Hematopoietic multipotent progenitor cell (in vitro differentiated cells): ENCODE measurements at regions not wholly inside any gene's neighbourhood (a gene's known extent, or its start where the extent isn't known, plus 50 kb on each side); places are given as distances from the start of the nearest gene placed in this dataset.

Source experiments
- DNase-seq, 3 donors: peaks; one replicate each; pipeline ENCODE4 v3.0.0-alpha.2; 2011 to 2015; ENCODE audit warnings: low read depth in 2 of 3, low spot score in 2 of 3

DNA sequence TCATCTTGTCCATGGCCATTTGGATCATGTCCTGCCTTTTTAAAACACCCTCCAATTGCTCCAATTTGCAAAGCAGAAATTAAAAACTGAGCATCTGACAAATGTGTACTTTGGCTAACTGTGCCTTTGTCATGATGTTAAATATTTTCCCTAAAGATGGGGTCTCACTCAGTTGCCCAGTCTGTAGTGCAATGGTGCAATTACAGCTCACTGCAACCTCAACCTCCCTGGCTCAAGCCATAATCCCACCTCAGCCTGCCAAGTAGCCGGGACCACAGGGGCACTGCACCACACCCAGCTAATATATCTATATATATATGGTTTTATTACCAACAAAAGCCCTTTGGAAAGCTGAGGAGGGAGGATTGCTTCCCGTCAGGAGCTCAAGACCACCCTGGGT, 782.7 kb downstream of the UQCRFS1 start:
- no peak for DNase-seq

DNA sequence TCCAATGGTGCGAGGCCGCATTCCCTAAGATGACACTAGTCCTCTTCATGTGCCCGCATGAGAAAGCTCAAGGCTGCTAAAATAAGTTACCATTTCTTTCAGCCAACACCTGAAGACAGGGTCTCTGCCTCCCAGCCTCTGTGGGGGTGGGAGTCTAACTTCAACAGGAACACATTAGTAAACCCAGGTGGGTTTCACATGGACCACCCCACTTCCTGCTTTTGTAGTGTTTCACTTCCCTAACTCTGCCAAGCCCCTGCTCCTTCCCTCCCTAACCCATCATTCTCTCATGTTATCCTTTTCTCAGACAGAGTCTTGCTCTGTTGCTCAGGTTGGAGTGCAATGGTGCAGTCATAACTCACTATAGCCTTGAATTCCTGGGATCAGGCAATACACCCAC, 783.6 kb downstream of the UQCRFS1 start:
- no peak for DNase-seq

DNA sequence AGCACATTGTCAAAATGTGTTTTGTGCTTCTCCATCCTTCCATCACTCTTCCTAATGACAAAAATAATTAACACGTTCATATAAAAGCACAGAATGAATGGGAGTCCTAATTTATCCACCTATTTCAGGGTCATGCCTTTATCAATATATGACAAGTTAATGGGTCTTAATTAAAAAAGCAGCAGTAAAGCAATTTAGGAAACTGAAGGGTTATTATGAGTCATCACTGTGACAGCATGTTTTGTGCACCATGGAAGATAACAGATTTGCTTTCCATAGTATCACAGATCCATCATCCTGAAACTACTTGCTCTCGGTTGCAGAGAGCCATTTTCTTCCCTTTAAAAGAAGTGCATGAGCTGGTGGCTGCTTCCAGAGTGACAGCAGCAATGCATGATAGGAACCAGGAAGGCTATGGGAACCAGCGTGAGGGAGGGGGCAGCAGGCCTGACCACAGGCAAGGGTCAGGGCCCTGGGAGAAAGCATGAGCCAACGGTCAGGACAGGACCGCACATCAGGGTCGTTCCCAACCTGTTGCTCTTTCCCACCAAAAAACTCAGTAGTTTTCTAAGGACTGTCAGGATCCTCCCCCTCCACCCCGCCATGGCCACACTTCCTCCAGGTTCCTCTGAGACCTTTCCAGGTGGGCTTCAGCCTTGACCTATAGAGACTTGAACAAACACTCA, 784.1 kb downstream of the UQCRFS1 start:
- no peak for DNase-seq

DNA sequence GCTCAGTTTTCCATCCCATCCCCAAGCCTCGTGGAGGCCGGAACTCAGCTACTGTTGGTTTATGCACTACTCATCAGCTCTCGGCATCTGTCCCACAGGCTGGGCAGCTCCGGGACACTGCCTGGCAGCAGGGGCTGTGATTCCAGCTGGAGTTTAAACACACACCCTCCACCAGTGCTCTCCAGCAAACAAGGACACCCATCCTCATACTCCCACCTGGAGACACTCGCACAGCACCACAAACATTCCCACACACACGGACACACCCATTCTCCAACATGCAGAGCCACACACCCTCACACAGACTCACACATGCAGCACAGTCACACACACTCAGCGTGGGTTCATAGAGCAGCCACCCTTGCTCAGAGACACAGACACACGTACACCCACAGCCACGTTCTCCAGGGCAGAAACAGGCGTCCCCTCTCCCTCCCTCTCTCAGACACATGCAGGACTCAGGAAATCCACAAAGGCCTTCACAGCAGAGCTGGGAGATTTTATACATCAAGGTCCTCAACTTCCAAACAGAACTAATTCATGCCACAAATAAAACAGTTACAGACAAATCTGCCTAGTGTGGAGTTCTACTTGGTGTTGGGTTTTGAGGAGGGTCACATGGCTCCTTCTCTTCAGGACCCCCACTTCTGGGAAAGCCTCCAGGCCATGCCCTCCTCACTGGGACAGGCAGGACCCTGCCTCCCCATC, 785.4 kb downstream of the UQCRFS1 start:
- DNase-seq: no peak

DNA sequence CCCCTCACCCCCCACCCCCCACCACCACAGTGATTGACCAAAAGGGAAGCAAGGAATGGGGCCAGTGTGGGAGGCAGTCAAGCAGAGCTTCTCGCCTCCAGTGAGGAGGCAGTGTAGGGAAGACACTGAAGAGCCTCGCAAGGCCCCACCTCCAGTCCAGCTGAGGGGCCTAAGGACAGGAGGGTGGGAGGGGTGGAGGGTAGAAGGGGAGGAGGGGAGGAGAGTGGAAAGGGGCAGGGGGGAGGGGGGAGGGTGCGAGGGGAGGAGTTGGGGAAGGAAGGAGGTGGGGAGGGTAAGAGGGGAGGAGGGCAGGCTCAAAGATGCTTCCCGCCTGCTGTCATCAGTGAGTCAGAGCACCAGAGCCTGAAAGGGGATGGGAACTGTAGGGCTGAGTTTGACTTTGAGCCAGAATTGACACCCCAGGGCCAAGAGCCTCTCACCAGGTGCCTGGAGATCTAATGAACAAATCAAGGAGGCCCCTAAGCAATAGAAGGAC, 786.2 kb downstream of the UQCRFS1 start:
- DNase-seq: peak in 1 of 3 donors; percentile 14

DNA sequence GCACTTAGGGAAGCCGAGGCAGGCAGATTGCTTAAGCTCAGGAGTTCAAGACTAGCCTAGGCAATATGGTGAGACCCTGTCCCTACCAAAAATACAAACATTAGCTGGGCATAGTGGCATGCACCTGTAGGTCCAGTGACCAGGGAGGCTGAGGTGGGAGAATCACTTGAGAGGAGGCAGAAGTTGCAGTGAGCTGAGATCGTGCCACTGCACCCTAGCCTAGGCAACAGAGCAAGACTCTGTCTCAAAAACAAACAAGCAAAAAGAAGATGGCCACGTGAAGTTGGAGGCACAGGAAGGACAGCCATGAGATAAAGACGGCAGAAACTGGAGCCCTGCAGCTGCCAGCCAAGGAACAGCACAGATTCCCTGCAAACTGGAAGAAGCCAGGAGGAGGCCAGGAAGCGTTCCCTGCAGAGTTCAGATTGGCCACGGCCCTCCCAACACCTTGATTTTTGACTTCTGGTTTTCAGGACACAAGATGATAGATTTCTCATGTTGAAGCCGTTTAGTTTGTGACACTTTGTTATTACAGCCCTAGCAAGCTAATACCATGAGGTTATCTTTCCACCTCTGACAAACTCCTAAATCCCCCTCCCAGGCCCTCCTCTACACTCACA, 786.7 kb downstream of the UQCRFS1 start:
- no peak for DNase-seq

DNA sequence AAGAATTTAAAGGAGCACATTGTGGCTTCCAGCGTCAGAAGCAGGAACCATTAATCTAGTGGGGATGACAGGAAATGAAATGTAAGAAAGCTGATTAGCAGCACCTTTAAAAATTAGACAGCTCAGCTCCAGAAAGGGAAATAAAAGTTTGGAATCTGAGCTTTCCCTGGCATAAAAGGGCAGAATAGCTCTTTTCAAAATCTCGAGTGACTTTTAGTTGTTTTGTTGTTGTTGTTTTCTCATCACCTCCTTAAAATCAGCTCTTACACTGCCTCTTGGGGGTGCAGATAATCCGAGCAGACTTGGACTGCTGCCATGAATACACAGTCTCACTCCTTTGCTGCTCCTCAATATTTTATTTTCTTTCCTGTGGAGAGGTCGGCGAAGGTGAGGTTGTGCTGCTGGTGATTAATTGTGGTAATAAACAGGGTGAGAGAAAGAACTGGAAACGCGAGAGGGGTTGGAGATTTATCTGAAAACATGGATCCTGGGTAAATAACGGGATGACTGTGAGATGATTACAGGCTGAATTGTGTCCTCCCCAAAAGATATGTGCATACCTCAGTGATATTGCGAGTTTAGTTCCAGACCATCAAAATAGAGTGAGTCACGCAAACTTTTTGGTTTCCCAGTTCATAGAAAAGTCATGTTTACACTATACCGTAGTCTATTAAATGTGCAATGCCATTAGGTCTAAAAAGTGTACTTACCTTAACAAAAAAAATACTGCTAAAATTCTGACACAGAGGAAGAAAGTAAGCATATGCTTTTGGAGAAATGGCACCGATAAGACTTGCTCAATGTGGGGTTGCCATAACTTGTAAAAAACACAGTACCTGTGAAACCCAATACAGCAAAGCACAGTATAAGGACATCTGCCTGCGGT, 787.7 kb downstream of the UQCRFS1 start:
- peak in 1 of 3 donors; percentile 35 for DNase-seq

DNA sequence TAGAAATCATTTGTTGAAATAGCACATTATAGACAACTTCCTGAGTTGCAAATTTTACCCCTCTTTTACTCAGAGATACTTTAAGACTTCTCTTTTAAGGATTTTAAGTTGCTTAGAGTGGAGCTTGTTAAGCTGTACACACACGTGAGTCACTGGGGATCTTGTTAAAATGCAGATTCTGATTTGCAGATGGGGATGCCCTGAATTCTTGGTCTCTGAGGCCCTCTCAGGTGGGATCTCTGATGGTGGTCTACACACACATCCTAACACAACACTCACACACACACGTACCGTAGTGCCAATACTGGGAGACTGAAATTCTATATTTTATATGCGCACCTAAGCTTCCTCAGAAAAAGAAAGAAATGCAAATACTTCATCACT, 788.3 kb downstream of the UQCRFS1 start:
- no peak for DNase-seq

DNA sequence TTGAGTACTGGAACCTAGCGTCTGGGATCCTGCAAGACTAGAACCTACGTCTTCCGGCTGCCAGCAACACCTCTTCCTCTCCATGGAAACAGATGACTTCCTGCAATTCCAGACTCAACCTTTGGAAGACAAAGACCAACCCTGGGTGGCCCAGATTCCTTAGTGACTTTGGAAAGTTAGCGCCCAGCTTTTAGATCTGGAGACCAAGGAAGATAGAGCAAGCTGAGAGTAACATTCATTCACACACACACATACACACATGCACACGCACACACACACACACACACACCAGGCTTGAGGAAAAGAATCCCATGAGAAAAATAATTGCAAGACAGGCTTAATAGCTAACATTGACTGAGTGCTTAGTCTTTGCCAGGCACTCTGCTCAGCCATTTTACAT, 788.9 kb downstream of the UQCRFS1 start:
- DNase-seq: no peak

DNA sequence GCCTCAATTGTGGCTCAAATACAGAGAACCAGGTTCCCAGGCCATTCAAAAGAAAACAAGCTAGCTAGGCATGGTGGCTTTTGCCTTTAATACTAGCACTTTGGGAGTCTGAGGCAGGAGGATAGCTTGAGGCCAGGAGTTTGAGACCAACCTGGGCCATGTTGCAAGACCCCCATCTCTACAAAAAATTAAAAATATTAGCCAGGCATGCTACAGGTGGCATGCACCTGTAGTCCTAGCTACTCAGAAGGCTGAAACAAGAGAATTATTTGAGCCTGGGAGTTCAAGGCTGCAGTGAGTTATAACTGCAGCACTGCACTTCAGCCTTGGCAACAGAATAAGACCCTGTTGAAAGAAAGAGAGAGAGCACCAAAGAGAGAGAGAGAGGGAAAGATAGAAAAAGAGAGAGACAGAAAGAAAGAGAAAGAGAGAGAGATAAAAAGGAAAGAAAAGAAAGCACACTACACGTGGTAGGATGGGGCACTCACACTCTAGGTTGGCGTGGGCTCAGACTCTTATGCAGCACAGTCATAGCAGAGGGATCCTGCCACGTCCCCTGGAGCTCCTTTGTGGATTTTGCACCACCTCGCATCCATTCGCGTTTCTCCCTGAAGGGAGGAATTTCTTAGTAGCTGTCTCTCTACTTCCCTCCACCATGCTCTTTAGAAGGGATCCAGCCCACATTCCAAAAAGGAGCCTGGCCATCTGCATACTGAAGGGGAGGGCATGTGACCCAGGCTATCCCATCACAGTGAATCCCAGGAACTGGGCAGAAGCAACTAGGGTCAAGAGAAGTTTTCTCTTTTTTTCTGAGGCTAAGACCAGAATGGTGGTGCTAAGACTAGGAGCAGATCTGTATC, 789.9 kb downstream of the UQCRFS1 start:
- no peak for DNase-seq

DNA sequence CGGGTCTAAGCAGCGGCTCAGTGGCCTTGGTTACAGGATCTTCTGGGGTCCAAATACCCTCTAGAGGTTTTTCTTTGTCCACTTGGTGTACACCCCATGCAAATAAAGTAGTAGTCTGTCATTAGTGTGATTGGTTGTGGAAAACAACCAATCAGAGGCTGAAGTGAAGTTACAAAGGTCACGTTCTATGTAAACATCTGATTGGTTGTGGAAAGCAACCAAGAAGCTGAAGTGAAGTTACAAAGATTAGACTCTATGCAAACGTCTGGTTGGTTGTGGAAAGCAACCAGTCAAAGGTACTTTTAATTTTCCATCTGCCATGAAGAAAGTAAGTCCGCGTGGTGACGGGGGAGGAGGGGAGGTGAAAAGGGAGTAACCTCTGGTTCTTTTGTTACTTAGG, 790.9 kb downstream of the UQCRFS1 start:
- DNase-seq: no peak

DNA sequence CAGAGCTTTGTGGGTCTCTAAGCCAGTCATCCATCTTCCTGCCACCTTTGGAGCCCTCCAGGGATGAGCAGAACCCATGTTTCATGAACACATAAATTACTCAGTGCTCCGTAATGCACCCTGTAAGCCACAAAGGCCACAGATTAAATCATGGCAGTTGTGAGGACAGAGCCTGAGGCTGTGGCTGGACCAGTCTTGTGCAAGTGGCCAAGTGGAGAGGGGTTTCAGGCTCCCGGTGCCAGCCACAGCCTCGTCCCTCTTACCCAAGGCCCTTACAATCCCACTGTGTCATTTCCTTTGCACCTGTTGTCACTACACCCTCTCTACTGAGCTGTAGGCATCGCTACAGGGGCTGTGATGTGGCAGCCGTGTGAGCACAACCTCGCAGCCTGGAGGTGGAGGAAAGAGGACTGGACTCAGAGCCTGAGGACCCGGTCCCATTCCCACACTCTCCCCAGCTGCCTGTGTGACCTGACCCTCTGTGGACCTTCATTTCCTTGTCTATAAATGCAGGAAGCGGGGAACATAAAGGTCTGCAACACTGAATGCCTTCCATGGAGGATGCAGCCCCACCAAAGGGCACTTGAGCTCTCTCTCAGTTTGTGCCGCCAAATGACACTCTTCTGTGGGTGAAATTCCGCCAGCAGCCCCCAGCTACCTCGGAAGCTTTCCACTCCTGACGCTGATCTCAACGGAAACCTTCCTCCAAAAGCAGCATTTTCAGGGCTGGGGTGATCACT, 792.0 kb downstream of the UQCRFS1 start:
- peak in 1 of 3 donors; percentile 32 for DNase-seq

DNA sequence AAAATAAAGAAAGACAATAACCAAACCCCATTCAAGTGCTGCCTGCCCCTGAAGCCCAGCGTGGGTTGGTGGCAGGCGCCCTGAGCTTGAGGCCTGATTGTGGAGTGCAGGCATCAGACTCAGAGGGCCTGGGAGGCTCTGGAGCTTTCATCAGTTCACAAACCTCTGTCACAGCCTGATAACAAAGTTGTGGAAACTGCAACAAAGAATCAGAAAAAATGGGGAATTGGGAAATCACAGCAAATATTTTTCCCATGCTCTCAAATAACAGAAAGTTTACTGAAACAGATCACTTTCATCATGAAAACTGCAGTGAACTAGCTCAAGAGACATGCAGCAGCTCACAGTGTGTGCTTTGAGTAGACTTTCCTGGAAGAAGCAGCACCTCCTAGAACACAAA, 793.6 kb downstream of the UQCRFS1 start:
- no peak for DNase-seq

DNA sequence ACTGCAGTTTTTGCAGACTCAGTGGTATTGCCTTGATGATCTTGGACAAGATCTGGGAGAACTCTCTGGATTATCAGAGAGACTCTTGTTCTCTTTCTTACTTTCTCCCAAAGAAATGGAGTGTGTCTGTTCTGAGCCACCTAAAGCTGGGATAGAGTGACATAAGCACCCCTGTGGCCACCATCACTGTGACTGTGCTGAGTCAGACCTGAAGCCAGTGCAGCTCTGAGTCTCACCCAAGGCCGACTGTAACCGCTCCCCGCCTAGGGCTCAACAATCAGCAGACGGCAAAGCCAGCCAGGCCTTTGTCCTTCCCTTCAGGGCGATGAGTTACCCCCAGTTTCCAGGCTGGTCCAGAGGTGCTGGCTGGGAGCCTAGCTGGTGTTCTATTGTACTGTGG, 795.6 kb downstream of the UQCRFS1 start:
- no peak for DNase-seq

DNA sequence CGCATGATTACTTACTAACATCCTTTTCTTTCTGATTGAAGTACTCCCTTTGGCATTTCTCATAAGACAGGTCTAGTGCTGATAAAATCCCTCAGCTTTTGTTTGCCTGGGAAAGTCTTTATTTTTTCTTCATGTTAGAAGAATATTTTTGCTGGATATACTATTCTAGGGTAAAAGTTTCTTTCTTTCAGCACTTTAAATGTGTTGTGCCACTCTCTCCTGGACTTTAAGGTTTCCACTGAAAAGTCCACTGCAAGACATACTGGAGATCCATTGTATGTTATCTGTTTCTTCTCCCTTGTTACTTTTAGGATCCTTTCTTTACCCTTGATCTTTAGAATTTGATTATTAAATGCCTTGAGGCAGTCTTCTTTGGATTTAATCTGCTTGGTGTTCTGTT, 796.7 kb downstream of the UQCRFS1 start:
- DNase-seq: no peak

DNA sequence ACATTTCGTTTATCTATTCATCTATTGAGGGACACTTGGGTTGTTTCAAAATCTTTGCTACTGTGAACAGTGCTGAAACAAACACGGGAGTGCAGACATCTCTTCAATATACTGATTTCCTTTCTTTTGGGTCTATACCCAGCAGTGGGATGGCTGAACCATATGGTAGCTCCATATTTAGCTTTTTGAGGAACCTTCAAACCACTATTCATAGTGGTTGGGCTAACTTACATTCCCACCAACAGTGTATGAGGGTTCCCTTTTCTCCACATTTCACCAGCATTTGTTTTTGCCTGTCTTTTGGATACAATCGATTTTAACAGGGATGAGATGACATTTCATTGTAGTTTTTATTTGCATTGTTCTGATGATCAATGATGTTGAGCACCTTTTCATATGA, 798.2 kb downstream of the UQCRFS1 start:
- no peak for DNase-seq

DNA sequence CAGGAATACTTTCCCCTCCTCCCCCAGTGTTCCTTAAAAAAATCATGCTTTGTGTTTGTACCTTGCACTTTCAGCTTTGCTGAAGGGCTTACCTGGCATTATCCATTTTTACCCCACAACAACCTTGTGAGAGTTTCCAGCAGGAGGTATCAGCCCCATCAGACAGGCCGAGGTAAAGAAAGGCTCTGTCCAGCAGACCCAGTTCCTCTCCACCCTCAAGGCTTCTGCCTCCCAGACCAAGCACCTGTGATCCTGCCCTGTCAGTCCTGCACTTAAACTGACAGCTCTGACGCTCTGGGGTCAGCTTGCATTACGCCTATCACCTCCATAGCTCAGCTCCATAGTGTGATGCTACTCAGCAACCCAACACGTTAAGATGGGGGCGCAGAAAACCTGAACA, 803.1 kb downstream of the UQCRFS1 start:
- DNase-seq: no peak

DNA sequence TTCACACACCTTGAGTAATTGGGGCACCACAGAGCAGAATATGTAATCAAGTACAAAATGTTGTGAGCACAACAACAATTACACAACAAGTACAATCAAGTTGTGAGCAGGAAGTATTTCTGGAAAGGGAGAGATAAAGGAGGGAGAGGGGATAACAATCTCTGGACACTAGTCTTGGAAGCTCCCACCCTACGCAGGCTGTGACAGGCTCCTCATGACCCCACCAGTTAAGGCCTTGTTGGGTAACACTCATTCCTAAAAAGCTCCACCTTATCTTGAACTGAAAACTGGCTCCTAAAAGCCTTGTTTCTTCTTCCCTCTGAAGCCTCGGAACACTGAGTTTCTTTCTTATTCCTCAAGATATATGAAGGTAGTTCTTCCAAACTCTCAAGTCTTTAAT, 806.0 kb downstream of the UQCRFS1 start:
- no peak for DNase-seq

DNA sequence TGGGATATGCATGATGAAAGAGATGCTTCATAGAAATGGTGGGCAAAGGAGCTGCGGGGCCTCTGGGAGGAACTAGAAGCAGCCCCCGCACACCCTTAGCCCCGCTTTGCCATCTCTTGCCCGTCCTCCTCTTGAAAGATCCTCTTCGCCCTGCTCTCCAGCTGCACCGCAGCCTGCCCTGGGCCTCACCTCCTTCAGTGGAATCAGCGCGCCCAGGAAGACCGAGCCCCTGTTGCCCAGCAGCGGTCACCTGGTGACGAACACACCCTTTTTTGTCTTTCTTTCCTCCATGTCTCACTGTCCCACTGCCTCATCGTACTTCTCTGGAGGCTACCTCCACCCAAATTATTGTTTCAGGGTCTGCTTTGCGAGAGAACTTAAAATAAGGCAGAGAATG, 807.6 kb downstream of the UQCRFS1 start:
- DNase-seq: no peak
